Islet precursor cell (in vitro differentiated cells): ENCODE measurements at regions not wholly inside any gene's neighbourhood (a gene's known extent, or its start where the extent isn't known, plus 50 kb on each side); places are given as distances from the start of the nearest gene placed in this dataset.

Source experiments
- DNase-seq: peaks from one replicate; pipeline ENCODE4 v3.0.0-alpha.2; 2018

DNA sequence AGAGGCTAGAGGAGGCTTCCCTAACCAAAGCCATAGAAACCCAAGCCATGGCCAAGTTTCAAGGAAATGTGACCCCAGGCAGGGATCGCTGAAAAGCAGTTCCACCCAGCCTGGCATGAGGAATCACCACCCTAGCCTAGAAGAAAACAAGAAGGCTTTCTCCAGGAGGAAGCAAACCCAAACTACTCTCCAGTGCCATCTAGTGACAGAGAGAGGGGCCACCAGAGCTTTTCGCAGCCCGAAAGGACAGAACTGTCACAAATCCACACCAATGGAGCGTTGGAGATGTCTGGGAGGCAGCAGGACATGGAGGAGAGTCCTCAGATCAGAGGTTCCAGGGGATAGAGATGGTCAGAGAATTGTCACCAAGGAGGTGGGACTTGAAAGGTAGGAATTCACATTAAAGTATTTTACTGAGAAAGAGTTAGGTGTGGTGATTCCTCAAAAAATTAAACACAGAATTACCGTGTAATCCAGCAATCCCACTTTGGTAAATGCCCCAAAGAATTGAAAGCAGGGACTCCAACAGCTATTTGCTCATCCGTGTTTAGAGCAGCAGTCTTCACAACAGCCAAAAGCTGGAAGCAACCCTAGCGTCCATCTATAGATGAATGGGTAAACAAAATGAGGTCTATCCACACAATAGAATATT, 67.3 kb upstream of the NUP50 start:
- peak; percentile 82 for DNase-seq

- no peak for DNase-seq
These were observed 66.7 kb upstream of the NUP50 start for GRCh38 chr22:45097061-45097460.

DNA sequence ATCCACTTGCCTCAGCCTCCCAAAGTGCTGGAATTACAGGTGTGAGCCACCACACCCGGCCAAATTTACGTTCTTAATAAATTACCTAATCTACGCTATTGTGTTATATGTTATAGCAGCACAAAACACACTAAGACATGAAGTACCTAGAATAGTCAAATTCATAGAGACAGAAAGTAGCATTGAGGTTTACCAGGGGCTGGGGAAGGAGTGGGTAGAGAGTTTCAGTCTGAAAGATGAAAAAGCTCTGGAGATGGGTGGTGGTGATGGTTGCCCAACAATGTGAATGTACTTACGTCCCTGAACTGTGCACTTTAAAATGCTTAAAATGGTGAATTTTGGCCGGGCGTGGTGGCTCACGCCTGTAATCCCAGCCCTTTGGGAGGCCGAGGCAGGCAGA, 65.7 kb upstream of the NUP50 start:
- no peak for DNase-seq

- DNase-seq, result no peak
These were observed 63.8 kb upstream of the NUP50 start for GRCh38 chr22:45099961-45100360.

DNA sequence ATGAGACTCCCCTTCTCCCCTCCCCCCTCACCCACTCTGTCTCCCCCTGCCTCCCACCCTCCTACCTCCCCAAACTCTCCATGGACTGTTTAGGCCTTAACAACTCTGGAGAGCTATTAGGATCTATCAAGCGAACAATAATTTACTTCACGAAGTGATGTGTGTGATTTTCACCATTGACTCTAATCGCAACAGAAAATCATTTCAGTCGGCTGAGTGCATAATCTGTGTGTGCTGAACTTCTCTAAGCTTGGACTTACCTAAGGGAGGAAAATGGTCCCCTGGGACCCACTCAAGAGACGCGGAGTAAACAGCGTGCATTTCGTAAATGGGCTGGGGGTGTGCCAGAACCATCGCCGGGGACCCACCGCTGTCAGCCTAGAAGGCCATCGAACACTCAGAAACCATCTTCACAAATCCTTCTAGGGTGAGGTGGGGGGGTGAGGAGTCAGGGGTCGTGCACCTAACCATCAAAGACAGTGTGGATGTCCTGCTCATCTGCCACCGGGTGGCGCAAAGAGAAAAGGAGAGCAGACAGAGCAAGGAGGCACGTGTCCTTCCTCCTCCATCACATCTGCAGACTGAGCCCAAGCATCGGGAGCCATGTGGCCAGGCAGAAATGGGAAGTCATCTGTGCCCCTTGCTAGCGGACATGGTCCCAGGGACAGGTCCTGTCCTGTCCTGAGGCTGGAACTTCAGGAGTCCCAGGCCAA, 62.1 kb upstream of the NUP50 start:
- DNase-seq, result peak; percentile 80

- DNase-seq, result no peak
These were observed 60.8 kb upstream of the NUP50 start for GRCh38 chr22:45102896-45103420.

- no peak for DNase-seq
These were observed 60.0 kb upstream of the NUP50 start for GRCh38 chr22:45103756-45104155.

GRCh38 chr22:45104313-45104712, 59.4 kb upstream of the NUP50 start:
- no peak for DNase-seq

DNA sequence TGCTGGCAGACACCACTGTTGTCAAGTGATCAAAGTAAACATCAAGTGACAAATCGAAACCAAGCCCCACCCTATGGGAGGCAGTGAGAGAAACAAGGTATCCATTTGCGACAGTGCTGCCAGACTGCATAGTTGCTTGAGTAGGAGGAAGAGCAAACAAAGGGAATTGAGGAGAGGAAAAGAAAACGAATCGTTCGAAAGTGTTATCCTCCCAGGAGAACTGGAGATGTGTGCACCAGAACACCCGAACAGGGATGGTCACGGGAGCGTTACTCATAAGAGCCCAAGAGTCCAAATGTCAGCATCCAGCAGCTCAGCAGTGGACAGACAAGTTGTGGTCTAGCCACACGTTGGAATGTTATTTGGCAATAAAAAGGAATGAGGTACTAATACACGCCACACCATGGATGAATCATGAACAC, 58.4 kb upstream of the NUP50 start:
- DNase-seq, result no peak

DNA sequence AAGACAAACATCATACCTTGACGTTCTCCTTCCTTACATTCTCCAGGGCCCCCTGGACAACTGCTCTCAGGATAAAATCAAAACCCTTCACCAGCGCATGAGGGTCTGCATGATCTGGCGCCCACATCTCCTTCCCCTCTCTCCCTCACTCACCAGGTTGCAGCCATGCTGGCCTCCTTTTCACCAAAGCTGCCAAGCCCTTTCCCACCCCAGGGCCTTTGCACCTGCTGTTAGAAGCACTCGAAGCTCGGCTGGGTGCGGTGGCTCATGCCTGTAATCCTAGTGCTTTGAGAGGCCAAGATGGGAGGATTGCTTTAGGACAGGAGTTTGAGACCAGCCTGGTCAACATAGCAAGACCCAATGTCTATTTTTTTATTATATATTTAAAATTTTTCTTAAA, 56.1 kb upstream of the NUP50 start:
- no peak for DNase-seq

DNA sequence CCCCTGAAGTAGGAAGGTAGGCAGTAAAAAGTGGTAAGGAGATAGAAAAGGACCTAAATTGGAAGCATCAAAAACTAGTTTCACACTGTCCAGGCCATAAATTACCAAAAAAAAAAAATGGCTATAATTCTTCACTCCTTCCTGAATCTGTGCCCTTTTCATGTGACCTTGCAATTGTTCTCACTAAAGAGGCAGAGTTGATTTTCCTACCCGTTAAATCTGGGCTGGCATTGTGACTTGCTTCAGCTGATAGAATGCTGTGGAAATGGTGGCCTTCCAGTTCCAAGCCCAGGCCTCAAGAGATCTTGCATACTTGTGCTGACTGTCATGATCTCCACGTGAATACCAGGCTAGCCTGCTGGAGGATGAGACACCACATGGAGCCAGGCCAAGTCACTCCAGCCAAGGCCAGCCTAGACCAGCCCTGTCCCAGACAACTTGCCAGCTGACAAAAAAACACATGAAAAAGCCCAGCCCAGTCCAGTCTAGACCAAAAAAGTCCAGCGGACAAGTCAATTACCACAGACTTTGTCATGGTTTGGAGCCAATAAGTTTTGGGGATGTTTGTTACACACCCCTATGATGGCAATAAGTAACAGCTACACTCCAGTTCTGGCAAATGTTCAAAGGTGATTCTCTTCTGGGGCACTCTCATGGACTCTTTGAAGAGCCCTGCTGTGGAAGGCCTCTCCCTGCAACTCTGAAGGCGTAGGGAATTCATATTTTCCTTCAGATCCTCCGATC, 51.4 kb upstream of the NUP50 start:
- no peak for DNase-seq
